HepG2 (cell line): ENCODE measurements at regions not wholly inside any gene's neighbourhood (a gene's known extent, or its start where the extent isn't known, plus 50 kb on each side); places are given as distances from the start of the nearest gene placed in this dataset.

Source experiments
- ATF6 ChIP-seq: sonication (generic); formaldehyde crosslinking; conservative IDR thresholded peaks from 2 replicates; pipeline ENCODE4 v1.4.0; 2020; ENCODE audit warnings: missing genetic modification reagents
- EED ChIP-seq: sonication (generic); formaldehyde crosslinking; IDR thresholded peaks from 2 replicates; pipeline ENCODE4 v1.5.0; 2020; ENCODE audit warnings: mild to moderate bottlenecking, missing genetic modification reagents
- GPBP1L1 ChIP-seq: sonication (generic); formaldehyde crosslinking; IDR thresholded peaks from 2 replicates; pipeline ENCODE4 v1.5.0; 2020; ENCODE audit warnings: mild to moderate bottlenecking, missing genetic modification reagents
- HMG20A ChIP-seq: IDR thresholded peaks from 2 replicates; pipeline ENCODE4 v1.6.1; 2016; ENCODE audit warnings: borderline replicate concordance
- MAFK ChIP-seq, 2 experiments: IDR thresholded peaks in 1 of 2; conservative IDR thresholded peaks in 1 of 2; 2 replicates each; pipeline ENCODE4 v1.6.1; 2011; ENCODE audit warnings: improper control_type of control experiment in 2 of 2, low read length in 2 of 2
- MYC ChIP-seq: sonication (generic); formaldehyde crosslinking; IDR thresholded peaks from 2 replicates; pipeline ENCODE4 v1.9.0; 2021; ENCODE audit warnings: missing genetic modification reagents, borderline replicate concordance
- NR2F2 ChIP-seq: IDR thresholded peaks from 2 replicates; pipeline ENCODE4 v1.6.1; 2012; ENCODE audit warnings: low read depth, inconsistent platforms, borderline replicate concordance
- POLR2AphosphoS2 ChIP-seq: IDR thresholded peaks from 2 replicates; pipeline ENCODE4 v1.6.1; 2011; ENCODE audit warnings: low read depth, low read length, improper control_type of control experiment
- SAP130 ChIP-seq: IDR thresholded peaks from 2 replicates; pipeline ENCODE4 v1.6.1; 2016; ENCODE audit warnings: low read depth
- SETDB1 ChIP-seq: sonication (generic); formaldehyde crosslinking; IDR thresholded peaks from 2 replicates; pipeline ENCODE4 v1.5.1; 2020; ENCODE audit warnings: missing genetic modification reagents, mild to moderate bottlenecking, borderline replicate concordance
- SKIL ChIP-seq: sonication (generic); formaldehyde crosslinking; IDR thresholded peaks from 2 replicates; pipeline ENCODE4 v1.8.0; 2022; ENCODE audit warnings: missing genetic modification reagents, mild to moderate bottlenecking, moderate library complexity, borderline replicate concordance
- THYN1 ChIP-seq: sonication (generic); formaldehyde crosslinking; IDR thresholded peaks from 2 replicates; pipeline ENCODE4 v1.8.1; 2023; ENCODE audit warnings: low read depth, mild to moderate bottlenecking, moderate library complexity, missing genetic modification reagents, borderline replicate concordance
- ZNF180 ChIP-seq: sonication (generic); formaldehyde crosslinking; IDR thresholded peaks from 2 replicates; pipeline ENCODE4 v1.4.0; 2020; ENCODE audit warnings: low read depth, missing genetic modification reagents, borderline replicate concordance
- ZNF317 ChIP-seq: sonication (generic); formaldehyde crosslinking; IDR thresholded peaks from 2 replicates; pipeline ENCODE4 v1.5.0; 2020; ENCODE audit warnings: mild to moderate bottlenecking, missing genetic modification reagents
- ZNF383 ChIP-seq: sonication (generic); formaldehyde crosslinking; IDR thresholded peaks from 2 replicates; pipeline ENCODE4 v1.4.0; 2020; ENCODE audit warnings: missing genetic modification reagents, mild to moderate bottlenecking, borderline replicate concordance
- ZNF547 ChIP-seq: sonication (generic); formaldehyde crosslinking; IDR thresholded peaks from 2 replicates; pipeline ENCODE4 v1.5.1; 2020; ENCODE audit warnings: mild to moderate bottlenecking, missing genetic modification reagents
- ZNF713 ChIP-seq: sonication (generic); formaldehyde crosslinking; IDR thresholded peaks from 2 replicates; pipeline ENCODE4 v1.4.0; 2020; ENCODE audit warnings: mild to moderate bottlenecking, missing genetic modification reagents
- TF ChIP-seq, protein P1 (sequence below): sonication (generic); formaldehyde crosslinking; IDR thresholded peaks from 2 replicates; pipeline ENCODE4 v1.4.0; 2020; ENCODE audit warnings: missing genetic modification reagents

DNA sequence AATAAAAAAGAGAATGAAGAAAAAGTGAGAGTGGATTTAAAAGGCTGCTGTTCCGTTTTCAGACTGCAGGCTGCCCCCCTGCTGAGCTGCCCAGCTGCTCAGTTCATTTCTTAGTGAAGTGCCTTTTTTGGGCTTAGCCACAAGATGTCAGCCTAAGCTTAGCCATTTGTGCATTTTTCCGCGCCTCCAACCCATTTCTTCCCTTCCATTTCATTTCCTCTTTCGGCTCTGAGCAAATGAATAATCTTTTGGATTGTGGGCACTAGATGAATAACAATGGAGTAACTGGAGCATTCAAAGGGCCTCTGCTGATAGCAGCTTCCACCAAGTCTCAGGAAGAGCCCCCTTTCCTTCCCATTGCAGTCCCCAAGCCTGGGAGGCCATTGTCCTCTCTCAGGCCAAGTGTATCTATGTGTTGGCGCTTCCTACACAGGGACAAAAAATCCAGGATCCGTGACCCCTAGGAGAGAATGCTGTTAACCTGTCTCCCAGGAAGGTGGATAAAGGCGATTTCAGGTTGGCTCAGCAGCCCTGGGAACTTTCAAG is 83.5 kb upstream of the SPTLC3 start (continued):
- TF ChIP-seq ATF6 (CRISPR knock-in tag) (0 out of 2 replicates have a peak, but pooled peaks have one; percentile 22), GPBP1L1 (CRISPR knock-in tag) (no peak), ZNF713 (CRISPR knock-in tag) (no peak), ZNF180 (no peak), SKIL (CRISPR knock-in tag) (no peak), ZNF547 (CRISPR knock-in tag) (0 out of 2 replicates have a peak, but pooled peaks have one; percentile 6), ZNF383 (CRISPR knock-in tag) (peak; percentile 60; the same call in 1 of the 2 replicates), MYC (CRISPR knock-in tag) (no peak), MAFK (conservative IDR thresholded peaks at IDR 0.05 in 1 of 2, IDR thresholded peaks at IDR 0.05 in 1 of 2; ENCODE audit: low read length in 2 of 2) (no peak), THYN1 (no peak), EED (CRISPR knock-in tag) (no peak), SAP130 (CRISPR knock-in tag) (peak; percentile 46; the same call in 1 of the 2 replicates), HMG20A (CRISPR knock-in tag) (no peak), ZNF317 (CRISPR knock-in tag) (no peak), NR2F2 (no peak), SETDB1 (CRISPR knock-in tag) (no peak), POLR2AphosphoS2 (no peak)
- TF ChIP-seq, protein P1, sequence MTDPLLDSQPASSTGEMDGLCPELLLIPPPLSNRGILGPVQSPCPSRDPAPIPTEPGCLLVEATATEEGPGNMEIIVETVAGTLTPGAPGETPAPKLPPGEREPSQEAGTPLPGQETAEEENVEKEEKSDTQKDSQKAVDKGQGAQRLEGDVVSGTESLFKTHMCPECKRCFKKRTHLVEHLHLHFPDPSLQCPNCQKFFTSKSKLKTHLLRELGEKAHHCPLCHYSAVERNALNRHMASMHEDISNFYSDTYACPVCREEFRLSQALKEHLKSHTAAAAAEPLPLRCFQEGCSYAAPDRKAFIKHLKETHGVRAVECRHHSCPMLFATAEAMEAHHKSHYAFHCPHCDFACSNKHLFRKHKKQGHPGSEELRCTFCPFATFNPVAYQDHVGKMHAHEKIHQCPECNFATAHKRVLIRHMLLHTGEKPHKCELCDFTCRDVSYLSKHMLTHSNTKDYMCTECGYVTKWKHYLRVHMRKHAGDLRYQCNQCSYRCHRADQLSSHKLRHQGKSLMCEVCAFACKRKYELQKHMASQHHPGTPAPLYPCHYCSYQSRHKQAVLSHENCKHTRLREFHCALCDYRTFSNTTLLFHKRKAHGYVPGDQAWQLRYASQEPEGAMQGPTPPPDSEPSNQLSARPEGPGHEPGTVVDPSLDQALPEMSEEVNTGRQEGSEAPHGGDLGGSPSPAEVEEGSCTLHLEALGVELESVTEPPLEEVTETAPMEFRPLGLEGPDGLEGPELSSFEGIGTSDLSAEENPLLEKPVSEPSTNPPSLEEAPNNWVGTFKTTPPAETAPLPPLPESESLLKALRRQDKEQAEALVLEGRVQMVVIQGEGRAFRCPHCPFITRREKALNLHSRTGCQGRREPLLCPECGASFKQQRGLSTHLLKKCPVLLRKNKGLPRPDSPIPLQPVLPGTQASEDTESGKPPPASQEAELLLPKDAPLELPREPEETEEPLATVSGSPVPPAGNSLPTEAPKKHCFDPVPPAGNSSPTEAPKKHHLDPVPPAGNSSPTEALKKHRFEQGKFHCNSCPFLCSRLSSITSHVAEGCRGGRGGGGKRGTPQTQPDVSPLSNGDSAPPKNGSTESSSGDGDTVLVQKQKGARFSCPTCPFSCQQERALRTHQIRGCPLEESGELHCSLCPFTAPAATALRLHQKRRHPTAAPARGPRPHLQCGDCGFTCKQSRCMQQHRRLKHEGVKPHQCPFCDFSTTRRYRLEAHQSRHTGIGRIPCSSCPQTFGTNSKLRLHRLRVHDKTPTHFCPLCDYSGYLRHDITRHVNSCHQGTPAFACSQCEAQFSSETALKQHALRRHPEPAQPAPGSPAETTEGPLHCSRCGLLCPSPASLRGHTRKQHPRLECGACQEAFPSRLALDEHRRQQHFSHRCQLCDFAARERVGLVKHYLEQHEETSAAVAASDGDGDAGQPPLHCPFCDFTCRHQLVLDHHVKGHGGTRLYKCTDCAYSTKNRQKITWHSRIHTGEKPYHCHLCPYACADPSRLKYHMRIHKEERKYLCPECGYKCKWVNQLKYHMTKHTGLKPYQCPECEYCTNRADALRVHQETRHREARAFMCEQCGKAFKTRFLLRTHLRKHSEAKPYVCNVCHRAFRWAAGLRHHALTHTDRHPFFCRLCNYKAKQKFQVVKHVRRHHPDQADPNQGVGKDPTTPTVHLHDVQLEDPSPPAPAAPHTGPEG (CRISPR knock-in tag), result no peak
